C1 segment of cervical spinal cord (tissue), 14 donors: ENCODE measurements at regions not wholly inside any gene's neighbourhood (a gene's known extent, or its start where the extent isn't known, plus 50 kb on each side); places are given as distances from the start of the nearest gene placed in this dataset.

Source experiments
- DNase-seq, 14 donors: peaks; one replicate each; lab custom pipeline; 2025; lab: John Stamatoyannopoulos, UW

DNA sequence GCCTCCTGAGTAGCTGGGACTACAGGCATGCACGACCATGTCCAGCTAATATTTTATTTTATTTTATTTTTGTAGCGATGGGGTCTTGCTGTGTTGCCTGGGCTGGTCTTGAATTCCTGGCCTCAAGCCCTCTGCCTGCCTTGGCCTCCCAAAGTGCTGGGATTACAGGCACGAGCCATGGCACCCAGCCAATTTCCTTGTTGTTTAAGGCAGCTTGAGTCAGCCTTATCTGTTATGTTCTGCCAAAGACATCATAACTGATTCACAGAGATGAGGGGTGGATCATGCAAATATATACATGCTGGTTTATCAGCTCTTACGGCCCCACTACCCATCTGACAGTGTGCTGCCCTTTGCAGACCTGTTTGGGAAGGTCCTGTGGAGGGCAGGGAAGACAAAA, 826.7 kb downstream of the TYW1 start:
- DNase-seq = no peak

DNA sequence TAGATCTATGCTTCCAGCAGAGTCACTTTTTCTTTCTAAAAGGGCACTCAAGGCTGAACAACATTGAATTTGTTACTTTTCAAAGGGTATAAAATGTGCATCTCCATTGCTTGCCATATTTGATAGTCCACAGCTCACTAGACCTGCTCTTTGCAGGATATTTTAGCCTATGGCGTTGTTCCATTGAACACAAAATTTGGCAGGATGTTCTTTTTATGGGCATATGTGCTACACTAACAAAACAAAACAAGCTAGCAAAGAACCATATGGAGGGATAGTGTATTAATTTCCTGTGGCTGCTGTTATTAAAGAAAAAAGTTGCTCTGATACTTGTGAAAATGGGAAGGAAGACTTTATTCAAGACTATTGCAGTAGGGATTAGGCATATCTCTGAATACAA, 828.7 kb downstream of the TYW1 start:
- DNase-seq = peak in 1 of 14 donors; percentile 80

DNA sequence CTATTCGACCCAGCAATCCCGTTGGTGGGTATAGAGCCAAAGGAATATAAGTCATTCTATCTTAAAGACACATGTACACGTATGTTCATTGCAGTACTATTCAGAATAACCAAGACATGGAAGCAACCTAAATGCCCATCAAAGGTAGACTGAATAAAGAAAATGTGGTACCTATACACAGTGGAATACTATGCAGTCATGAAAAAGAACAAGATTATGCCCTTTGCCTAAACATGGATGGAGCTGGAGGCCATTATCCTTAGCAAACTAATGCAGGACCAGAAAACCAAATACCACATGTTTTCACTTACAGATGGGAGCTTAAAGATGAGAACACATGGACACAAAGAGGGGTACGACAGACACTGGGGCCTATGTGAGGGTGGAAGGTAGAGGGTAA, 845.3 kb downstream of the TYW1 start:
- no peak for DNase-seq

DNA sequence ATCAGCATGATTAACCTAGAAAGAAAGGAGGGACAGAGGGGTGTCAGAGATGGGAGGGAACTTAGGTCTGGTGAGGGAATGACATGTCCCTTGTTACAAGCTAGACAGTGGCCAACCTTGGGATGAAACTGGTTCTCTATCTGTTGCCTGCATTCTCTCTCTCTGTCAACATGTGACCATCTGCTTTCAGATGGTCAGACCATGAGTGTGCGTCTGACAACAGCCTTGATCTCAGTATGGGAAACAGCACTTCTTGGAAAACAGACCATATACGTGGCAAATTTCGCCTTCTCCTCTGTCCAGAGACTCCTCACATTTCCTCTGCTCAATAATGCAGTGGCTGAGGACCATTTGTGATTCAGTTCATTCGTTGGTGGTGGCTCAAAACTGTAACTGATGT, 845.9 kb downstream of the TYW1 start:
- DNase-seq = no peak

DNA sequence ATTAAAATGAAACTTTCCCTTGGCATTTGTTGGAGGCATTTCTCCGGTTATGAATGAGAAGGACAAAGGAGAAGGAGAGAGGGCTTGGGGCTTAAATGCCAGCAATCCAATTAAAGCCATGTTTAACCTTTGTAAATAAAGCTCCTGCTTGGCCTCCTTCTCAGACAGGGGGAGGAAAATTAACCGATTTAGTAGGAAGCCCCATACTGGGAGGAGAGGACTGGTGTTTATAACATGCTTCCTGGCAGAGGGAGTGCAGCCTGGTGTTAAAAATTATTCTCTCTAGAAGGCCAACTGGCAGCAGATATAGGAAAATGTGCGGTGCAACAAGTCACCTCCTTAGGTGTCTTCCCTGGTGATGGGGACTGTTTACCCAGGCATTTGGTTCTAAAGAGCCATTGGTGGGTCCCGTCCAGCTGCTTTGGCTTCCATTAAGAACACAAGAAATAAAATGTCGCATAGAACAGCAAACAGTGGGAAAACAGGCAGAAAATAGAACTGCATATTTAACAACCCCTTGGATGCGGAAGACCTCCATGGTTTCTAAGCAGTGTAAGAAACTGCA, 846.5 kb downstream of the TYW1 start:
- peak in 1 of 14 donors; percentile 72 for DNase-seq

DNA sequence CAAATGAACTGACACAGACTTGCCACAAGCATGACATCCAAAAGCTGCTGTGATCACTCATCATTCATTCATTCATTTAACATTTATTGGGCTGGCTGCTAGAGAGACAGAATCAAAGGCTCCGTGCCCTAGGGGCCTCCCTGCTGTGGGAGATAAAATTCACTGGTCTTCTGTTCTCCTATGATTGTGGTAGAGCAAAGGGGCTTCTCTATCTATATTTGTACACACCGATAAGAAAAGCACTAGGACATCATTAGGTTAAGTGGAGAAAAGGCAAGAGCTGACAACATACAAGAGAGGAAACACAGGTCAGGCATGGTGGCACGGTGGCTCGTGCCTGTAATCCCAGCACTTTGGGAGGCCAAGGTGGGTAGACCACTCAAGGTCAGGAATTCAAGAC, 847.0 kb downstream of the TYW1 start:
- DNase-seq = no peak

DNA sequence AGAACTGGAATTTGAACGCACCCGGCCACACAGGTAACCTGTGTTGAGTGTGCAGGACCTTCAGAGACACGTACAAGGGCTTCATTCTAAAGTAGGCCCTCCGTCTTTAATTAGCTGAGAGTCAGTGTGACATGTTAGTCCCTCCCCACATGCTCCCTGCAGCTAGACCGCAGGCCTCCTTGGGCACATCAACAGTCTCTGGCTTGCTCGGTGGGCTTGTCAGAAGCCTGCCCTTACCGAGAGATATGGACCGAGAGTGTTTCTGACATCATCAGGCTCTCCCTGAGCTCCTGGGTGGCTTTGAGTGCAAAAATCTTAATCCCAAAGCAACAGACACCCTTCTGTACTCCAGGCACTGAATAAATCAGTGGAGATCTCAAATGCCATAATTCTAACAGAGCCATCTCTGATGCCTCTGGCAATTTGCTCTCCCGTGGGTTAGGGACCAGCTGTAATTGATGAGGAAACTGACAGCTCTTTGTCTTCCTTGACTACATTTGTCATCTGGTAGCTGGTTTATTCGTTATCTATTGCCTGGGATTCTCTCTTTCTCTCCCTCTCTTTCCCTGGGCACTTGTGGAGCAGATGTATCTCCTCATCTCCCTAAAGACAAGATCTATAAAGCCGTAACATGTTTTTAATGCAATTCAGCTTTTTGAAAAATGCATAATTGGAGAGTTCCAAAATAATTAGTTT, 850.6 kb downstream of the TYW1 start:
- no peak for DNase-seq

DNA sequence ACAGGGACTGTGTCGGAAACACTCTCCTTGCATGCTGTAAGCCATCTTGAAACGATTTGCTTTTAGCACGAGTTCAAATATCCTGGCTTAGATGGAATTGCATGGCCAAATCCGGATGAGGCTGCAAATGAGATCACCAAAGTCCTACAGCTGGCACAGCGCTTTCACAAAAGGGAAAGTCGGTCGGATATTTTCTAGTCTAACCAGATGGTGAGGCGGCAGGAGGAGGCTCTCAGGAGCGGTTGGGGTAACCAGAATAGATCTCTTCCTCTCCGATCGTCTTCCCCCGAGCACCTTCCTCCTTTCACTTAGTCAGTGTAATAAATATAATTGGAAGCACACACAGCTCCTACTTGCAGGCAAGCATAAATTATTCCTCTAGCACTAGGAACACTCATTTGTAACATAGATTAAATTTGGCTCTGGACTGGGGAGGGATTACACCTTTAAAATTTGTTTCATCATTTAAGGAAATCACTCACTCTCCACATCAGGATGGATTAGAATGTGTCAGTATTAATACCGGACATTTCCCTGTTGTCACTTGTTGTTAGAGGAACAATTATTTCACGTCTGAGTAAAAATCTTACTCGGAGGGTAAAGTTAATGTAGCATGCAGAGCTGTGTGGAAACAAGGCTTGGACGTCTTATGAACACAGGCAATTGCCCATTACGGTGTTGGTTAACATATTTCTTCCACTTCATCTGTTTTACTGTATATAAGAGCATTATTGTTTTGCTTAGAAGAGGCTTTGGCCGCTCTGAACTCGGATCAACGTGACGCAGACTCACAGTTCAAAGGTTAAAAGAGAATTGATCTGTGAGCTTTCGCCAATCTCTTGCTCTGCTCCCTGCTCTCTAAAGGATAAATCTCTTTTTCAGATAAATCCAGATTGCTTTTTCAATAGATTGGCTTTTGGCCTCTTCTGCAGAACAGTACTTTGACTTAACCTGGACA, 857.9 kb downstream of the TYW1 start:
- DNase-seq = peak in 1 of 14 donors; percentile 12

DNA sequence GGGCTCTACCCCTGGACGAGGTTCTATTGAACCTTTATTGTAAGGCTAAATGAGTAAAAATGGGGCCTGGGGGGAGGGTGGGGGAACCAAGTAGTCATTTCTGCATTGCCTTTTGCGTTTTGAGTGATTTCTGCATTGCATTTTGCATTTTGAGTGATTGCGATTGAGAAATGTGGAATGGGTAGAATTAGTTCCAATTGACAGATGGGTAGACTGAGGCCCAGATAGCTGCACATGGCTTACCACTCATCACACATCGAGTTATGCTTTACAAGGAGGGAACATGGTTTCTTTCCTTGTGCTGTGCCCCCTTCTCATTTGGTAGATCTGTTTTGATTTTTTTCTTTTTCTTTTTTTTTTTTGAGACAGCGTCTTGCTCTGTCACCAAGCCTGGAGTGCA, 858.7 kb downstream of the TYW1 start:
- no peak for DNase-seq

DNA sequence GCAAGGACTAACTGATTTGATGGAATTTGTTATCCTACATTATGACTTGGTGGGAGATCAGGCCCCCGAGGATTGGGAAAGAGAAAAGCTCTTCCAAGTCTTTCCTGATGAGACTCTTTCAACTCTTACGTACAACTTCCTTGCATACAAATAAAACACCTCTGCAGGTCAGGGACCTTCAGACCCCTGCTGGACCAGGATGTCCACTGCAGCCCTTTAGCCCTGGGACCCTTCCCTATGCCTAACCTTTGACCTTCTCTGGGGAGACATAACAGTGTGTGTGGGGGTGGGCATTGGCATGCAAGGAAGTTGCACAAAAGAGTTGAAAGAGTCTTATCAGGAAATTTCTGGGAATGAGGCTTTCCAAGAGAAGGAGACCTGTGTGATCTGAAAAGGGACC, 859.4 kb downstream of the TYW1 start:
- no peak for DNase-seq

DNA sequence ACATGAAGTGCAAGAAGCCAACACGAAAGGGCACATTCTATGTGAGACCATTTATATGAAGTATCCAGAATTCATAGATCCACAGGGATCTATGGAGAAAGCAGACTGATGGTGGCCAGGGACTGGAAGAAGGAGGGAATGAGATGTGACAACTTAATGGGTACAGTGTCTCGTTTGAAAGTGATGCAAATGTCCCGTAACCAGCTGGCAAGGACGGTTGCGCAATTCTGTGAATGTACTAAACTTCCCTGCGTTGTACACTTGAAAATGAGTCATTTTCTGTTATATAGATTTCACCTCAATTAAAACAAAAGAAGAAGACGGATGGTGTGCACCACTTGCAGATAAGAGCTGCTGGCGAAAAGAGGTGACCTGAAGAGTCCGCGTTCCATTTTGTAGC, 861.1 kb downstream of the TYW1 start:
- DNase-seq = no peak

DNA sequence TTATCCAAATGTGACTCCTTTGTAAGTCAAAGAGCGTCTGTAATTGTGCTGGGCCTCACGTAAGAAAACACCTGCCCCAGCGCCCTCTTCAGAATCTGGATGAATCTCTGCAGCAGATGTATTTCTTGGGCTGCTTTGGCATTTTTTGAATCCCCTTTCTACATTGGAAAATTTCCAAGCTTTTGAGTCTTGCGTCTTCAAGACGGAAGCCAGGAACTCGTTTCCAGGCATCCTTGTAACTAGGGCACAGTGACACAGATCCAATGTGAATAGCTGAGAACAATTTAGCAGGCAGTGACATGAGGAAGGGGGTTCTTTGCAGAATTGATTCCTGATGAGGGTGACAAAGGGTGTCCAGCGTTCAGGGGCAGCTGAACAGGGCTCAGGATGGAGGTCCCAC, 862.3 kb downstream of the TYW1 start:
- DNase-seq = no peak

DNA sequence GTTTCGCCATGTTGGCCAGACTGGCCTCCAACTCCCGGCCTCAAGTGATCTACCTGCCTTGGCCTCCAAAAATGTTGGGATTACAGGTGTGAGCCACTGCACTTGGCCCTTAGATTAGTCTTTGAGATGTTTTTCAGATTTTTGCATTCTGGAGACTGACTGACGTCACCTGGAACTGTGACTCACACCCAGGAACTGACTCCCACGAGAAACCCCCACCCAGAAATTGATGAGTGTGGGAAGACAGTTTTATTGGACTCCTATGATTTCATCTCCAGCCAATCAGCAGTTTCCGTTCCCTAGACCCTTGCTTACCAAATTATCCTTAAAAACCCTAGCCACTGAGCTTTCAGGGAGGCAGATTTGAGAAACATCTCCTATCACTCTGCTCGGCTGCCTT, 867.3 kb downstream of the TYW1 start:
- no peak for DNase-seq

DNA sequence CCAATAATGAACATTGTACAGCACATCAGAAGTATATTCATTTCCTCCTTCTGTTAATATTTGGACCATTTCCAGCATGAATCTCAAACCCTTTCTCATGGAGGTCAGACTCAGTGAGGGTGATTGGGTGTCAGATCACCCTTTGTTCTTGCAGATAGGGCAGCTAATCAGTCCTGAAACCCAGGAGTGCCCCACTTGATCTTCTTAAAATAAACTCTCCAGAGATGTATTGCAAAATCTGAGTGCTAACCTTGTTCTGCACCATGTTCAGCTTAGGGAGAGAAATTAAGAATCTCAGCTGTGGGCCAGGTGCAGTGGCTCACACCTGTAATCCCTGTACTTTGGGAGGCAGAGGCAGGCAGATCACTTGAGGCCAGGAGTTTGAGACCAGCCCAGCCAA, 869.4 kb downstream of the TYW1 start:
- DNase-seq = no peak

DNA sequence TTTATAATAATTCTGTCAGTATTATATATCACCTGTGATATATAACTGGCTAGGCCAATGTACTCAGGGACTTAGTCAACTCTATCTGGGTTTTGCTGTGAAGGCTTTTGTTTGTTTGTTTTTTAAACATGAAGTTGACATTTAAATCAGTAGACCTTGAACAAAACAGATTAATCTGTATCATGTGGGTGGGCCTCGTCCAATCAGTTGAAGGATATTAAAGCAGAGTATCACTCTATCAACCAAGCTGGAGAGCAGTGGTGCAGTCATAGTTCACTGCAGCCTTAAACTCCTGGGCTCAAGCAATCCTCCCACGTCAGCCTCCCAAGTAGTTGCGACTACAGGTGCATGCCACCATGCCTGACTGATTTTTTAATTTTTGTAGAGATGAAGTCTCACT, 870.2 kb downstream of the TYW1 start:
- no peak for DNase-seq

DNA sequence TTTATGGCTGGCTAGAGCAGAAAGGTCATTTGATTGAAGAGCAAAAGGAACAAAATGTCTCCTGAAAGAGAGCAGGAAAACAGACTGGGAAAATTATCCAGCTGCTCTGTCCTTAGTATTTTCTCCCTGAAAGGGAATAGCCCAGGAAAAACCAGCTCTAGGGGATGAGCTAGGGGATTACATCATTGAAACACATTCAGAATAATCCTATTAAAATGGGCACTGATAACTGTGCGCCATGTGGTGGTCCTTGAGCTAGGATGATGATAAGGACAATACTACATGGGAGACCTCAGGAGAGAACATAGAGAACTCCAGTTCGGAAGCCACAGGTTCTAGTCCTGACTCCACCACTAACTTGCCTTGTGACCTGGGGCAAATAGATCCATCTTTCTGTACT, 873.8 kb downstream of the TYW1 start:
- no peak for DNase-seq

DNA sequence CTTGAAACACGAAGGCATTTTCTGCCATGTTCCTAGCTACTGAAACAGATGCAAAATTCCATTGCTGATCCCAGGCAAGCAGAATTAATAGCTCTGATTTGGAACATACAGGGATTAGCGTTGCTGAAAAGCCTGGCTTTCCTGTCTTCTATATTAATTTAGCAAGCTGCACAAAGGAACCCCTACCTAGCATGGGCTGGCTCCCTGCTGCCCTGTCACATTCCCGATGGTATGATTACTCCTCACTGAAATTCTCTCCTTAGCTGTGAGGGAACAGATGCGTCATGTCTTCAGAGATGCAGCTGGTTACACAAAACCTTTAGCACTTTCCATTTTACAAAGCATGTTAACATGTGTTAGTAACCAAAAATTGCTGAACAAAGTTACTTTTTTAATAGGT, 878.9 kb downstream of the TYW1 start:
- DNase-seq = no peak

DNA sequence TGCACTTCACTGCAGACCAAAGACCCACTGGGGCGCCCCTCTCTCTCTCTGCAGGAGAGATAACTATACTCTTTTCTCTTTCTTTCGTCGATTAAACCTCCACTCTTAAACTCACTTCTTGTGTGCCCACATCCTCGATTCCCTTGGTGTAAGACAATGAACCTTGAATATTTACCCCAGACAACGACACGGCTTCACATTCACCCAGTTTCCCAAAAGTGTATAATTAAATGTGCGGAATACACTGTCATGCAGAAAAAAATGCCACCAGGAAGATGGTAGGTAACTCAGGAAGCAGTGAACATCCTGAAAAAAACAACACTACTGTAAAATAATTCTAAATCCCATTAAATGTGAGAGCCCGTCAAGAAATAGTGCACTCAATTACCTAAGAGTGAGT, 882.2 kb downstream of the TYW1 start:
- no peak for DNase-seq

DNA sequence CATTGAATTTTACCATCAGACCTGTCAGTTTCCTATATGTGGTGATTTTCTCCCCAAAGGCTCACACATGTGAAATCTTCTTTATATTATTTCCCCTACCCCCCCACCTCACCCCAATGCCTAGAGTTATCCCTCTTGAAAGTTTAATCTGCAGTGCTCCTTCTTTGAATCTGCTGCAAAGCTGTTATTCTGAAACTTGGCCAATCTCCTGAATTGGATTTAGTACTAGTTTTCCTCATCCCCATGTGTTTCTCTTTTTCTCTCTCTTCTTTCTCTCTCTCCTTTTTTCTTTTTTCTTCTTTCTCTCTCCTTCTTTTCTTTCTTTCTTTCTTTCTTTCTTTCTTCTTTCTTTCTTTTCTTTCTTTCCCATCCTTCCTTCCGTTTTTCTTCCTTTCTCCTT, 886.2 kb downstream of the TYW1 start:
- no peak for DNase-seq

DNA sequence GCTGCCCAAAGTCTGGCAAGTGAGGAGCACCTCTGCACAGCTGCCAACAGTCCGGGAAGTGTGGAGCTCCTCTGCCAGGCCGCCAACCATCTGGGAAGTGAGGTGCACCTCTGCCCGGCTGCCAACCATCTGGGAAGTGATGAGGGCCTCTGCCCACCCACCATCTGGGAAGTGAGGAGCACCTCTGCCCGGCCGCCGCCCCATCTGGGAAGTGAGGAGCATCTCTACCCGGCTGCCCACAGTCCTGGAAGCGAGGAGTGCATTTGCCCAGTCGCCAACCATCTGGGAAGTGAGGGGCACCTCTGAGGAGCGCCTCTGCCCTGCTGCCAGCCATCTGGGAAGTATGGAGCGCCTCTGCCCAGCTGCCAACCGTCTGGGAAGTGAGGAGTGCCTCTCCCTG, 893.7 kb downstream of the TYW1 start:
- DNase-seq = no peak

DNA sequence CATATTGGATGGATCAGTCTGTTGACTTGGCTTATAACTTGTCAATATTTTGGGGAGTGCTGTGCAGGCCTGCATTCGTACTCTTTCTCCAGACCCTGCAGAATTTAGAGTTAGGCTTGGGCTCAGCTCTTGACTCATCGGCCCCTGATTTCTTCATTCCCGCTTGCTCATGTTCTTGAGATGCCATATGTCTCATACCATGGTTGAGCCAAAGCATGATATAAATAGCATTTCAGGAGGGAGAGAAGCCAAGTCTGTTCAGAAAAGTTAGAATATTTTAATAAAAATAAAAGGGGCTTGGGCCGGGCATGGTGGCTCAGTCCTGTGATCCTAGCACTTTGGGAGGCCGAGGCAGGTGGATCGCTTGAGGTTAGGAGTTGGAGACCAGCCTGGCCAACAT, 898.1 kb downstream of the TYW1 start:
- DNase-seq = no peak

DNA sequence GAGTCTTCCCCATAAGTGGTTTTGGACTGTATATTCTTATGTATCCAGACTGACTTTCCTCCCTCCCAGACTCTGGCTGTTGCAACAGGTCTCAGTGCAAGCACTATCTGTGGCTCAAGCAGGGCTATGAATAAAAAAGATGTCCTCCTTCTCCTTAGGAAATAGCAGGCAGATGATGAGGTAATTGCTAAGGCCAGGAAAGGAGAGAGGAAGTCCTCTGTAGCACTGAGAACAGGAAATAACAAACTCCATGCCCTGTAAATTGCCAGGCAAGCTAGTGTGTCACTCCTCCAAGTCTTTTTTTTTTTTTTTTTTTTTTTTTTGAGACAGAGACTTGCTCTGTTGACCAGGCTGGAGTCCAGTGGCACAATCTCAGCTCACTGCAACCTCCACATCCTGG, 900.1 kb downstream of the TYW1 start:
- no peak for DNase-seq

DNA sequence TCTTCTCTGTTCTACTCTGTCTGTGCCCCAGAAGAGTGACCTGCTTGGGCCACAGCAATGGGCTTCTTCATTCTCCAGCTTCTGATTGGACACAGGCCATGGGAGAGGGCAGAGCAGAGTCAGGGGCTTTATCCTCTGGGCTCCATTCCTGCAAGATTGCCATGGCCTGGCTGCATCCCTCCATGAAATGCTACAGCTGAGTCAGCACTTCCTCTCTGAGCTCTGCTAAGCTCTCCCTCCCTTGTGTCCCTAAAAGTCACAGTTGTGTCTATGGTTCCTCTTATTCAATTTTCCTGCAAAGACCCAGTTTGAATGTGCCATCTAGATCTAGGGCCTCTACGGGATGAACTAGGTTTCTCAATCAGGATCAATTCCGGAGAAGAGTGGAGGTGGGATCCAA, 903.8 kb downstream of the TYW1 start:
- no peak for DNase-seq
